ENCODE measurements at regions not wholly inside any gene's neighbourhood (a gene's known extent, or its start where the extent isn't known, plus 50 kb on each side); places are given as distances from the start of the nearest gene placed in this dataset.

DNA sequence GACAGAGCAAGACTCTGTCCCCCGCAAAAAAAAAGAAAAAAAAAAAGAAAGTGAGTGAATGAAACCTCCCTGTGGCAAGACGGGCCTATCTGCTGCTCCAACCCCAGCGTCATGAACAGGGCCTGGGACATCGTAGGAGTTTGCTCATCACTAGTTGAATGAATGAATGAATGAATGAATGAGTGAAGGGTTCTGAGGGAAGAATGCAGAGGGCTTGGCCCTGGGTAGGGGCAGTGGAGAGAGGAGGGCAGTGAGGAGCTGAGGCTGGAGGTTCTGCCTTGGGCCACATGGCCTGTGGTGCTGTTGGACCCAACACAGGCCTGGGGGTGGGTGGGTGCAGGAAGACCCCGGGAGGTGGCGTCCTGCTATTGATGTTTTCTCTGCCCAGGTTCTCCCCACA, 125.5 kb upstream of the CIBAR2 start:
- no peak overlapping the region for H3K4me2 ChIP-seq (ENCODE audit: low read length)

DNA sequence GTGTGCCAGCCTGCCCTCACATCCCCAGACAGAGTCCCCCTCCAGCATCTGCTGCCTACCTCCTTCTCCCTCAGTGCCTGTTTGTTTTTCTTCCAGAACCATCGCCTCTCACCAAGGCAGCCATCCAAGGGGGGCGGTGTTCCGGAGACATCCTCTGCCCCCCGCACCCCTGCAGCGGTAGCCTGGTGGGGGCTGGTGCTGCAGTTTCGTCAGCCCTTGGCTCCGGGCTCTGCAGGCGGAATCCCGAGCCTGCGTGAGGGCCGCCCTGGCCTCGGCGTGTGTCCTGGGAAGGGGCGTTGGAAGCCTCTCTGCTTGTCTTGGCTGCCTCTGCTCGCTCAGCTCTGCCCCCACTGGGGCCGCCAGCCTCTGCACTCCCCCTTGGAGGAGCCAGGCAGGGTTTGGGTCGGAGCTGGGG, 126.0 kb upstream of the CIBAR2 start:
- Histone ChIP-seq H3K9me3 (ENCODE audit: low read length) (no peaks in the 10 kb centered on the region), H3K27ac (ENCODE audit: low read length) (no peak overlapping the region), H3K27me3 (ENCODE audit: insufficient read depth, low read depth, low read length) (no peaks in the 10 kb centered on the region), H3K4me2 (ENCODE audit: low read length) (no peak overlapping the region), H4K20me1 (ENCODE audit: insufficient read depth) (no peaks in the 10 kb centered on the region), H3K9ac (ENCODE audit: low read length) (no peak overlapping the region), H3K79me2 (replicated peaks; ENCODE audit: insufficient read depth, low read length) (no peaks in the 10 kb centered on the region), H3K9me2 (ENCODE audit: insufficient read depth, low read length) (no peaks in the 10 kb centered on the region), H3K4me3 (ENCODE audit: low read length) (no peak overlapping the region), H3F3A (ENCODE audit: insufficient read depth, low read length, poor library complexity, severe bottlenecking) (no peaks in the 10 kb centered on the region), H2AFZ (ENCODE audit: low read depth, low read length) (no peak overlapping the region), H3K36me3 (ENCODE audit: insufficient read depth, low read length) (no peaks in the 10 kb centered on the region)
- TF ChIP-seq, protein P1, sequence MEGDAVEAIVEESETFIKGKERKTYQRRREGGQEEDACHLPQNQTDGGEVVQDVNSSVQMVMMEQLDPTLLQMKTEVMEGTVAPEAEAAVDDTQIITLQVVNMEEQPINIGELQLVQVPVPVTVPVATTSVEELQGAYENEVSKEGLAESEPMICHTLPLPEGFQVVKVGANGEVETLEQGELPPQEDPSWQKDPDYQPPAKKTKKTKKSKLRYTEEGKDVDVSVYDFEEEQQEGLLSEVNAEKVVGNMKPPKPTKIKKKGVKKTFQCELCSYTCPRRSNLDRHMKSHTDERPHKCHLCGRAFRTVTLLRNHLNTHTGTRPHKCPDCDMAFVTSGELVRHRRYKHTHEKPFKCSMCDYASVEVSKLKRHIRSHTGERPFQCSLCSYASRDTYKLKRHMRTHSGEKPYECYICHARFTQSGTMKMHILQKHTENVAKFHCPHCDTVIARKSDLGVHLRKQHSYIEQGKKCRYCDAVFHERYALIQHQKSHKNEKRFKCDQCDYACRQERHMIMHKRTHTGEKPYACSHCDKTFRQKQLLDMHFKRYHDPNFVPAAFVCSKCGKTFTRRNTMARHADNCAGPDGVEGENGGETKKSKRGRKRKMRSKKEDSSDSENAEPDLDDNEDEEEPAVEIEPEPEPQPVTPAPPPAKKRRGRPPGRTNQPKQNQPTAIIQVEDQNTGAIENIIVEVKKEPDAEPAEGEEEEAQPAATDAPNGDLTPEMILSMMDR (IDR thresholded peaks at IDR 0.05; ENCODE audit: poor library complexity, severe bottlenecking) = no peak
- no peak for TF ChIP-seq TAF1 (IDR thresholded peaks at IDR 0.05; ENCODE audit: low read depth)
- no peak for TF ChIP-seq MXI1 (conservative IDR thresholded peaks at IDR 0.05; ENCODE audit: poor library complexity, severe bottlenecking)
- TF ChIP-seq POLR2AphosphoS5 (IDR thresholded peaks at IDR 0.05) = no peak
- no peak for TF ChIP-seq EP300 (conservative IDR thresholded peaks at IDR 0.05; ENCODE audit: poor library complexity, severe bottlenecking)
- TF ChIP-seq EZH2 (IDR thresholded peaks at IDR 0.05; ENCODE audit: borderline replicate concordance, insufficient read depth, low read length, poor library complexity, severe bottlenecking) = no peak
- TF ChIP-seq RAD21 (conservative IDR thresholded peaks at IDR 0.05) = no peak
- no peak for TF ChIP-seq SMC3 (conservative IDR thresholded peaks at IDR 0.05; ENCODE audit: poor library complexity)
- TF ChIP-seq, protein P2, sequence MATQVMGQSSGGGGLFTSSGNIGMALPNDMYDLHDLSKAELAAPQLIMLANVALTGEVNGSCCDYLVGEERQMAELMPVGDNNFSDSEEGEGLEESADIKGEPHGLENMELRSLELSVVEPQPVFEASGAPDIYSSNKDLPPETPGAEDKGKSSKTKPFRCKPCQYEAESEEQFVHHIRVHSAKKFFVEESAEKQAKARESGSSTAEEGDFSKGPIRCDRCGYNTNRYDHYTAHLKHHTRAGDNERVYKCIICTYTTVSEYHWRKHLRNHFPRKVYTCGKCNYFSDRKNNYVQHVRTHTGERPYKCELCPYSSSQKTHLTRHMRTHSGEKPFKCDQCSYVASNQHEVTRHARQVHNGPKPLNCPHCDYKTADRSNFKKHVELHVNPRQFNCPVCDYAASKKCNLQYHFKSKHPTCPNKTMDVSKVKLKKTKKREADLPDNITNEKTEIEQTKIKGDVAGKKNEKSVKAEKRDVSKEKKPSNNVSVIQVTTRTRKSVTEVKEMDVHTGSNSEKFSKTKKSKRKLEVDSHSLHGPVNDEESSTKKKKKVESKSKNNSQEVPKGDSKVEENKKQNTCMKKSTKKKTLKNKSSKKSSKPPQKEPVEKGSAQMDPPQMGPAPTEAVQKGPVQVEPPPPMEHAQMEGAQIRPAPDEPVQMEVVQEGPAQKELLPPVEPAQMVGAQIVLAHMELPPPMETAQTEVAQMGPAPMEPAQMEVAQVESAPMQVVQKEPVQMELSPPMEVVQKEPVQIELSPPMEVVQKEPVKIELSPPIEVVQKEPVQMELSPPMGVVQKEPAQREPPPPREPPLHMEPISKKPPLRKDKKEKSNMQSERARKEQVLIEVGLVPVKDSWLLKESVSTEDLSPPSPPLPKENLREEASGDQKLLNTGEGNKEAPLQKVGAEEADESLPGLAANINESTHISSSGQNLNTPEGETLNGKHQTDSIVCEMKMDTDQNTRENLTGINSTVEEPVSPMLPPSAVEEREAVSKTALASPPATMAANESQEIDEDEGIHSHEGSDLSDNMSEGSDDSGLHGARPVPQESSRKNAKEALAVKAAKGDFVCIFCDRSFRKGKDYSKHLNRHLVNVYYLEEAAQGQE (IDR thresholded peaks at IDR 0.05; ENCODE audit: borderline replicate concordance) = no peak

More for the DNA sequence above, 125.5 kb upstream of the CIBAR2 start:
- Histone ChIP-seq H3K9me2 (ENCODE audit: insufficient read depth, low read length) (no peaks in the 10 kb centered on the region), H3K27me3 (ENCODE audit: insufficient read depth, low read depth, low read length) (no peaks in the 10 kb centered on the region), H3K36me3 (ENCODE audit: insufficient read depth, low read length) (no peaks in the 10 kb centered on the region), H3K9ac (ENCODE audit: low read length) (no peak overlapping the region), H3K79me2 (replicated peaks; ENCODE audit: insufficient read depth, low read length) (no peaks in the 10 kb centered on the region), H3K4me3 (ENCODE audit: low read length) (no peak overlapping the region), H4K20me1 (ENCODE audit: insufficient read depth) (no peaks in the 10 kb centered on the region), H3K9me3 (ENCODE audit: low read length) (no peaks in the 10 kb centered on the region), H3K27ac (ENCODE audit: low read length) (no peak overlapping the region), H3F3A (ENCODE audit: insufficient read depth, low read length, poor library complexity, severe bottlenecking) (no peaks in the 10 kb centered on the region), H2AFZ (ENCODE audit: low read depth, low read length) (no peak overlapping the region)
- no peak for TF ChIP-seq RAD21 (conservative IDR thresholded peaks at IDR 0.05)
- TF ChIP-seq POLR2AphosphoS5 (IDR thresholded peaks at IDR 0.05) = no peak
- TF ChIP-seq, protein P2 (IDR thresholded peaks at IDR 0.05; ENCODE audit: borderline replicate concordance) = no peak
- TF ChIP-seq SMC3 (conservative IDR thresholded peaks at IDR 0.05; ENCODE audit: poor library complexity) = no peak
- no peak for TF ChIP-seq TAF1 (IDR thresholded peaks at IDR 0.05; ENCODE audit: low read depth)
- TF ChIP-seq EZH2 (IDR thresholded peaks at IDR 0.05; ENCODE audit: borderline replicate concordance, insufficient read depth, low read length, poor library complexity, severe bottlenecking) = no peak
- TF ChIP-seq EP300 (conservative IDR thresholded peaks at IDR 0.05; ENCODE audit: poor library complexity, severe bottlenecking) = no peak
- TF ChIP-seq MXI1 (conservative IDR thresholded peaks at IDR 0.05; ENCODE audit: poor library complexity, severe bottlenecking) = no peak
- TF ChIP-seq, protein P1 (IDR thresholded peaks at IDR 0.05; ENCODE audit: poor library complexity, severe bottlenecking) = no peak
